ENCODE measurements at regions not wholly inside any gene's neighbourhood (a gene's known extent, or its start where the extent isn't known, plus 50 kb on each side); places are given as distances from the start of the nearest gene placed in this dataset.

DNA sequence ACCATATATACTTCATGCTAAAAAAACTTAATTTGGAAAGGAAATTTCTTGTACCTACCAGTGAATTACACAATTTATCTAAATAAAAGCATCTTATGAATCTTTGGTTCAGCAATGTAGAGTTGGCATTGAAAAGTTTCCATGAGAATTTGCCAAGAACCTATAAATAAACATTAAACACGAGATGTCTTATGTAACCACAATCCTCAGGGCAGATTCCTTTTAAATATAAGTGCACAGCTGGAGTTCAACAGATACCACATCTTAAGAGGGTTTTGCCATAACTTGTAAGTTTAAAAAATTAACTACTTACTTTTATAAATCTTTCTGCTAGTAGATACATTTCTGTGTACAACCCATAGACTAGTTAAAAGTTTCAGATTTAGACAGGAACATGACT lies 499.3 kb upstream of the ARRDC4 start:
- Histone ChIP-seq H3K36me3 (no peaks in the 10 kb centered on the region), H3K9me3 (no peaks in the 10 kb centered on the region), H3K27ac (no peak overlapping the region), H3K4me3 (no peak overlapping the region), H3K4me1 (no peaks in the 10 kb centered on the region), H3K27me3 (ENCODE audit: low read depth) (no peaks in the 10 kb centered on the region)
- TF ChIP-seq, protein P1, sequence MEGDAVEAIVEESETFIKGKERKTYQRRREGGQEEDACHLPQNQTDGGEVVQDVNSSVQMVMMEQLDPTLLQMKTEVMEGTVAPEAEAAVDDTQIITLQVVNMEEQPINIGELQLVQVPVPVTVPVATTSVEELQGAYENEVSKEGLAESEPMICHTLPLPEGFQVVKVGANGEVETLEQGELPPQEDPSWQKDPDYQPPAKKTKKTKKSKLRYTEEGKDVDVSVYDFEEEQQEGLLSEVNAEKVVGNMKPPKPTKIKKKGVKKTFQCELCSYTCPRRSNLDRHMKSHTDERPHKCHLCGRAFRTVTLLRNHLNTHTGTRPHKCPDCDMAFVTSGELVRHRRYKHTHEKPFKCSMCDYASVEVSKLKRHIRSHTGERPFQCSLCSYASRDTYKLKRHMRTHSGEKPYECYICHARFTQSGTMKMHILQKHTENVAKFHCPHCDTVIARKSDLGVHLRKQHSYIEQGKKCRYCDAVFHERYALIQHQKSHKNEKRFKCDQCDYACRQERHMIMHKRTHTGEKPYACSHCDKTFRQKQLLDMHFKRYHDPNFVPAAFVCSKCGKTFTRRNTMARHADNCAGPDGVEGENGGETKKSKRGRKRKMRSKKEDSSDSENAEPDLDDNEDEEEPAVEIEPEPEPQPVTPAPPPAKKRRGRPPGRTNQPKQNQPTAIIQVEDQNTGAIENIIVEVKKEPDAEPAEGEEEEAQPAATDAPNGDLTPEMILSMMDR (IDR thresholded peaks at IDR 0.05) = no peak
- intact Hi-C loops (cut with DNase I) = no loop called here
- DNase-seq (no peak), ATAC-seq (no peak)

DNA sequence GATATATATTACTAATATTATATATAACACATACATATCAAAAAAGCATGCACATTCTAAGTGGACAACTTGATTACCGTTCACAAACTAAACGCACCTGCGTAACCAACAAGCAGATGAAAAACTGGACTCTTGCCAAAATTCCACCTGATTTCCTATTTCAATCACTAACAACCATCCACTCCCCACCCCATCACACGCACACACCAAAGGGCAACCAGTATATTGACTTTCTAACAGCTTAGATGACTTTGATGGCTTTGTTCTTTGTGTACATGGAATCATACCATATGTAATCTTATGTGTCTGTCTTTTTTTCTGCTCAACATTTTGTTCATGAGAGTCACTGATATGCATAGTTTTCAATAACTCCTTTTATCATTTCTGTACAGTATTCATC lies 496.8 kb upstream of the ARRDC4 start:
- DNase-seq = no peak
- H3K4me3 ChIP-seq = no peak overlapping the region
- no peaks in the 10 kb centered on the region for H3K36me3 ChIP-seq

DNA sequence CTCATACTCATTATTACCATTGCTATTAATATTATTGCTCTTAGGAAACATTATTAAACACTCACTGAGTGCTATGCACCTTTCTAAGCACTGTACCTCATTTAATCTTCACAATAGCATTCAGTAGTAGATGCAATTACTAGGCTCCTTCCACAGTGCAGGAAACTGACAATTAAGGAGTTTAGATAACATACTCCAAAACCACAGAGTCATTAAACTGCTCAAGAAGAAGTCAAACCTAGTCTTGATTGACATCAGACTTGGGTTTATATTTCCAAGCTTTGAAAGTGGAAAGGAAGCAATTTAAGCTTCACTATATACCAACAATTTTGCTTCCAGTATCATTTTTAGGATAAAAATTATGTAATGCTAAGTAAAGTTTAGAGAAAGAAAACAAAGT lies 490.1 kb upstream of the ARRDC4 start:
- H3K27ac ChIP-seq = no peak overlapping the region
- no peak for ATAC-seq
- DNase-seq = no peak
- no peaks in the 10 kb centered on the region for H3K36me3 ChIP-seq
- no peaks in the 10 kb centered on the region for H3K4me1 ChIP-seq
- H3K4me3 ChIP-seq = no peak overlapping the region
- TF ChIP-seq, protein P1 (IDR thresholded peaks at IDR 0.05) = no peak
- H3K27me3 ChIP-seq (ENCODE audit: low read depth) = no peaks in the 10 kb centered on the region
- no peaks in the 10 kb centered on the region for H3K9me3 ChIP-seq
- intact Hi-C loops (cut with DNase I) = no loop called here

More for the DNA sequence above, 496.8 kb upstream of the ARRDC4 start:
- TF ChIP-seq, protein P1 (IDR thresholded peaks at IDR 0.05) = no peak
- Histone ChIP-seq H3K27me3 (ENCODE audit: low read depth) (no peaks in the 10 kb centered on the region), H3K9me3 (no peaks in the 10 kb centered on the region), H3K4me1 (no peaks in the 10 kb centered on the region), H3K27ac (no peak overlapping the region)
- intact Hi-C loops (cut with DNase I) = no loop called here
- no peak for ATAC-seq

DNA sequence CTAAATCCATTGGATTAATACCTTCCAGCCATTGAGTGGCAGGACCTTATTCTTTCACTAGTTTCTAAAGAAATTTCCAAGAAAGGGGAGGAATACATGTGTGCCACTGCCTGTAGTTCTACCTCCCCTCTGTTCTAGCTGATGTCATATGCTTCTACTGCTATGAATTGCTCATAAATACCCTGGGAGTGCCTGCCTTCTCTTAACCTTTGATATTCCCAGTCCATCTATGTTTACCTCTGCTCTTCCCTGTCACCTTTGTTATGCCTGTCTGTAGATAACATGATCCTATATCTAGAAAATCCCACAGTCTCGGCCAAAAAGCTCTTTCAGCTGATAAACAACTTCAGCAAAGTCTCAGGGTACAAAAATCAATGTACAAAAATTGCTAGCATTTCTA lies 486.9 kb upstream of the ARRDC4 start:
- Histone ChIP-seq H3K27me3 (ENCODE audit: low read depth) (no peaks in the 10 kb centered on the region), H3K4me1 (no peaks in the 10 kb centered on the region), H3K36me3 (no peaks in the 10 kb centered on the region), H3K27ac (no peak overlapping the region), H3K9me3 (no peaks in the 10 kb centered on the region), H3K4me3 (no peak overlapping the region)
- ATAC-seq = no peak
- DNase-seq = no peak
- intact Hi-C loops (cut with DNase I) = no loop called here
- TF ChIP-seq, protein P1 (IDR thresholded peaks at IDR 0.05) = no peak

DNA sequence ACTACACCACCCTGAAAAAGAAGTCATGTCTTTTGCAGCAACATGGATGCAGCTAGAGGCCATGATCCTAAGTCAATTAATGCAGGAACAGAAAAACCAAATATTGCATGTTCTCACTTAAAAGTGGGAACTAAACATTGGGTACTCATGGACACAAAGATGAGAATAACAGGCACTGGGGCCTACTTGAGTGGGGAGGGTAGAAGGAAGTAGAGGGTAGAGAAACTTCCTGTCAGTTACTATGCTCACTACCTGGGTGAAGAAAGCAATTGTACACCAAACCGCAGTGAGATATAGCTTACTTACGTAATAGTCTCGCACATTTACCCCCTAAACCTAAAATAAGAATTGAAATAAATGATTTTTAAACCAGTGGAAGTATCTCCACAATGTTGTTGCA lies 480.5 kb upstream of the ARRDC4 start:
- ATAC-seq = no peak
- H3K9me3 ChIP-seq = no peaks in the 10 kb centered on the region
- H3K27me3 ChIP-seq (ENCODE audit: low read depth) = no peaks in the 10 kb centered on the region
- H3K27ac ChIP-seq = no peak overlapping the region
- H3K4me1 ChIP-seq = no peaks in the 10 kb centered on the region
- no peak overlapping the region for H3K4me3 ChIP-seq
- TF ChIP-seq, protein P1 (IDR thresholded peaks at IDR 0.05) = no peak
- no peaks in the 10 kb centered on the region for H3K36me3 ChIP-seq
- no peak for DNase-seq
- intact Hi-C loops (cut with DNase I) = no loop called here

DNA sequence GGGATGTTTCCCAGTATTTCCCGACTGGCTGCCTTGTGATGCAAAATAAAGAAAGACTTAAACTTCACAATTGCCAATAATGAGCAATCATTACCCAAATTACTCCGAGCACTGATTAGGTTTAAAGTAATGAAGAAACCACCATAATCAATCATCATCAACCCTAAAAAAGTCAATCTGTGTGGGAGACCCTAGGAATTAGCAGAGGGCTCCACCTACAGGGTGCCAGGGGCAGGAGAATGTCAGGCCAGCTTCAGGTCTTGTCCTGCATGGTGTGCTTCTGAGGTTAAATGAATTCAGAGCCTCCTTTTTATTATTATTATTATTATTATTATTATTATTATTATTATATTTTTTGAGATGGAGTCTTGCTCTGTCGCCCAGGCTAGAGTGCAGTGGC lies 478.0 kb upstream of the ARRDC4 start:
- TF ChIP-seq, protein P1 (IDR thresholded peaks at IDR 0.05) = no peak
- intact Hi-C loops (cut with DNase I) = no loop called here
- Histone ChIP-seq H3K27ac (no peak overlapping the region), H3K4me3 (no peak overlapping the region), H3K36me3 (no peaks in the 10 kb centered on the region), H3K27me3 (ENCODE audit: low read depth) (no peaks in the 10 kb centered on the region), H3K9me3 (no peaks in the 10 kb centered on the region), H3K4me1 (no peaks in the 10 kb centered on the region)
- DNase-seq = no peak
- no peak for ATAC-seq
